ENCODE measurements at regions not wholly inside any gene's neighbourhood (a gene's known extent, or its start where the extent isn't known, plus 50 kb on each side); places are given as distances from the start of the nearest gene placed in this dataset.
"Not testable (repeated sequence)": the region's sequence is repeated elsewhere in the genome, so short reads cannot be mapped to it uniquely, and the experiment has no call there.

DNA sequence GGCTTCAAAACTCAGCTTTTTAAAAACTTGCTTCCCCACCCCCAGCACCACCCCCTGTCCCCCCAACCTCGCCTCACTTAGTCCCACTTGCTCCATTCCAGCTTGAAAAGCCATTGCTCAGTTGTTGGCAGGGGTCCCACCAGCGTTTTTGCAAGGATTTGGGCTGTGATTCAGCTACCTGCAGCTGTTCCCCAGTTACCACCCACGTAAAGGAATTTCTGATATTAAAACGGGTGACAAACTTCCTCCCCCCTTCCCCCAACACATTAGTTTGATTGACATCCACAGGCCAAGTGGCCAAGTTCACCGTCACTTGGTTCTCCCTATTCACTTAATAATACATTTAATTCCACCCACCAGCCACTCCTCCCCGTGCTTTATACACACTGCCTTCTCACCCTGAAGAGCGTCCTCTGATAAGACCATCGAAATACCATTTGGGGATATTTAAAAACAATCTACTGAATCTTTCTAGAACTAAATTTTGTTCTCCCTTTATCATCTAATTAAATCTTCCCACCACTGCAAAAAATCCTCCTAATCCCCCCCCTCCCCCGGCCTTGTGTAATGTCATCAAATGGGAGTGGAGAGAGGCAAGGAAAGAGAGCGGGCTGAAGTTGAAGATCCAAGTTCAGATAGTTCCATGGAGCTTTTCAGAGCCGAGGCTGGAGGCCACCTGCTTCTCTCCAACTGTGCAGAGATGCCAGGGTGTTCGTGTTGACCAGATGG lies 55.1 kb downstream of the SOX9 start:
- DNase-seq (ENCODE audit: low spot score) = no peak

GRCh38 chr17:72176516-72176851 lies 55.7 kb downstream of the SOX9 start:
- no peak for DNase-seq (ENCODE audit: low spot score)

DNA sequence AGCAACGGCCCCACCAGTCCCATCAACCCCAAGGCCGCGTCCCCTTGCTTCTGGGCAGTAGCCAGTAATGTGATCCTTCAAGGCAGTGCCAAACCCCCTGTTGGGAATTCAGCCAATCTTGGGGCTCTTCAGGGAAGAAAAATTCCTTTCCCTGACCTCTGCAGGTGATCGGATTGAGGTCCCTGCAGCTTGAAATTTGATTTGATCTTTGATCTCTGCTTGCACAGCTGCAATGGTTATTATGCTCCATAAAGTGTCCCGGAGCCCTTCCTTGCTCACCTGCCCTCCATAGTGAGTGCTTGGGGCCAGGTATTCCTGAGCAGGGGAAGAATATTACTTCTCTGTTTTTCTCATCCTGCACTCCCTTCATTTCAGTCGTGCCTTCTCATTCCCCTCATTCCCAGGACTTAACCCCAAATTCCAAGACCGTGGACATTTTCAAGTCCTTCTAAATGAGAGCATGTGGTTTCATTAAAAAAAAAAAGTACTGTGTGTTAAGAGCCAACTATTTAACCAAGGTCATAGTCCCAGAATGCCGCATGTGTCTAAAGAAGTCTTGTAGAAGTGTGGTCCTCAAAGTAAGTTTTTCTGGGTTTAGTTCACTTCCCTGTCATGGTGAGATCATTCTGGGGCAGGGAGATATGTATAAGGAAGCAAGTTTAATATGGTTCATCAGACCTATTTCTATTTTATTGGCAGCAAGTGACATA lies 56.3 kb downstream of the SOX9 start:
- DNase-seq (ENCODE audit: low spot score) = no peak

DNA sequence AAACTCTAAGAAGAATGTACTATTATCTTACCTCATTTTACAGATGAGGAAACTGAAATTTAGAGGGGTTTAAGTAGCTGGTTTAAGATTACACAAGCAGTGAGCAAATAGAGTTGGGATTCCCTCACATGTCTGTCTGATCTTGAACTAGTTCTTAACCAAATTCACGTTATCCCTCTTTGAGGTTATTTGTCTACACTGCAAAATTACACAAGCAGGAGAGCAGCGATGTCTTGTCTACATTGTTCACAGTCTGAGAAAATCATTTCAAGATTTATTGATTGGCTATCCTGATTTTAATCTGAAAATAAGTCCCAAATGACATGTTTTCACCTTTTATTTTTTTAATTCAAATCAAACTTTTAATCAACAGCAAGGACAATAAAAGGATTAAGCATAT lies 56.9 kb downstream of the SOX9 start:
- no peak for DNase-seq (ENCODE audit: low spot score)

GRCh38 chr17:72182371-72182873 lies 61.6 kb downstream of the SOX9 start:
- DNase-seq (ENCODE audit: low spot score) = no peak

- no peak for DNase-seq (ENCODE audit: low spot score)
Measured at GRCh38 chr17:72183194-72183685, 62.4 kb downstream of the SOX9 start.

- DNase-seq (ENCODE audit: low spot score) = no peak
Measured at GRCh38 chr17:72184805-72185204, 64.0 kb downstream of the SOX9 start.

DNA sequence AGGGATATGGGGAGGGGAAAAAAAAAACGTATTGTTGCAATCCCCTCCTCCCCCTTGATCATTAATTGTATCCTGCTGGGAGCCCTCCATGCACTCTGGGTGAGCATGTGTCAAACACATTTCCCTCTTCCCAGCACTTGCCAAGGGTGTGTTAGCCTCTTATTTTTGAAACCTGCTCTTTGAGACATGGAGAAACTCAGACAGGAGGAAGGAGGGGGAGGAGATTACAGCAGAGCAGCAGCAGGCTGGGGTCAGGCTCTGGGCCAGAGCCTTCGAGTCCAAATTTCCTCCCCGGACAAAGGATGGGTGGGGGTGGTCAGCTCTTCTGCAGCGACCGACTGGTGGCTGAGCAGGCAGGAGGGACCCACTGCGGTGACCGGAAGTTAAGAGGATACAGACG lies 64.7 kb downstream of the SOX9 start:
- DNase-seq (ENCODE audit: low spot score) = no peak

DNA sequence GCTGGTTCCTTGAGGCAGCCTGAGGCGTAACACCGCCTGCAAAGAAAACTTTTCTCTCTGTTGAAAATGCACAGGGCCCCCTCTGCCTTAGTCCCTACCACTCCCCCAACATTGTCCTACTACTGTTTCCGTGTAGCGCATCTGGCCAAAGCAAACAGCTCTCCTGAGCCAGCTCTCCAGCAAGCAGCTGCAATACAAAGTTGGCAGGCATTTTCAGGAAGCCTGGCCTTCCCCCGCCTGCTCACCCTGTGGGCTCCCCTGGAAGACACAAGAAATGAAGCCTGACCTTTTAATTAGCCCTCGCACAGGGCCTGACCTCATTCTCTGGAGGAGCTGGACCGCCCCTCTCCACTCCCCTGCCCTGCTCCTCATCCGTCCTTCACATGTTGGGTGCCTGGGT lies 66.7 kb downstream of the SOX9 start:
- no peak for DNase-seq (ENCODE audit: low spot score)

- DNase-seq (ENCODE audit: low spot score) = no peak
Measured at GRCh38 chr17:72188801-72189200, 68.0 kb downstream of the SOX9 start.

- no peak for DNase-seq (ENCODE audit: low spot score)
Measured at GRCh38 chr17:72189768-72190593, 69.2 kb downstream of the SOX9 start.

- no peak for DNase-seq (ENCODE audit: low spot score)
Measured at GRCh38 chr17:72191356-72191755, 70.5 kb downstream of the SOX9 start.

DNA sequence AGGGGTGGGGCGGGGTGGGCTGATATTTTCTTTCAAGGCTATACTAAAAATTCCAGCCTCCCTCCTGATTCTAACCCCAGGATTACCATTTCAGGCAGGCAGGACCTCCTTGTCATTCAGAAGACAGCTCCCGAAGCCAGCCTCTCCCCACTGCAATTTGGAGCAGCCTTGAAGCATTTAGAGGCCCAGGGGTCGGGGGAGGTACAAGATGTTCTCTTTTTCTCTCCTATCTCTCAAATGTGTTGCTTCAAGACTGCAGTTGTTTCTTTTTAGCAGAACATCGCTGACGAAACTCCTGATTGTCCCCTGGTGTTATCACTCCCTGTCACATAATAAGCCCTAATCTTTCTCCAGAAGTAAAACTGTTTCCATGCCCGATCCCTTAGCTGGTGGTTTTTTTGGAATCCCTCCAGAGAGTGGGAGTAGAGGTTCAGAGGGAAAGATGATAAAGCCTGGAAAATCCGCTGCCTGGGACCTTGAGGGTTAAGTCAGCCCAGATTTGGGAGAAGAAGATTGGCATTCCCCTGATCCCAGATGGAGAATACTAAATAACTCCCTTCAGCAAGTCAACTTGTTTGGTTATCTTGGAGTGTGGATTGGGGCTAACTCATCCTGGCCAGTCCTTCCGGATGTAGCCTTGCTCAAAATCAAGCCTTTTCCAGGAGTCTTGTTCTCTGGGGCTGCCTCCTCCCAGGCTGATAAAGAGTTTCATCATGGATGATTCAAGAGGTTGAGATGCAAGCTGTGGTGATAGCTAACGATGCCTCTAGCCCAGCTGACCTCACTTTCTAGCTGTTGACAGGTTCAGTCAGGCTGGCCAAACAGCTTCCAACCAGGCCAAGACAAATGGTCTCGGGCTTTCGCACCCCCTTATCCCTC lies 71.3 kb downstream of the SOX9 start:
- DNase-seq (ENCODE audit: low spot score) = no peak

DNA sequence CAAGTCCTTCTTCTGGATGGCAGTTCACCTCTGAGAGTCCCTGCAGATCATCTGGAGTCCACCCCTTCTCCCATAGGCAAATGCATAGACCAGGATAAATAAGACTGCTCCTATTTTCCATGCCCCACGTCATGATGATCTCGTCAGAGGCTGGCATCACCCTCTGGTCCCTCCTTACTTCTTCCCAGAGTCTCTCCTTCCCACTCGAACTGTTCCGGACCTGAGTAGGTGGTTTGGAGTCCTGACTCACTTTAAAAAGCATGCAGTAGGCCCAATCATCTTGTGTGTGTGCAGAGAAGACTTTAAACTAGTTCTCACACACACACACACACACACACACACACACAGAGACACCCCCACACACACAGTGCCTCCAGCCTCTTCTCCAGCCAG lies 72.0 kb downstream of the SOX9 start:
- DNase-seq (ENCODE audit: low spot score) = no peak

DNA sequence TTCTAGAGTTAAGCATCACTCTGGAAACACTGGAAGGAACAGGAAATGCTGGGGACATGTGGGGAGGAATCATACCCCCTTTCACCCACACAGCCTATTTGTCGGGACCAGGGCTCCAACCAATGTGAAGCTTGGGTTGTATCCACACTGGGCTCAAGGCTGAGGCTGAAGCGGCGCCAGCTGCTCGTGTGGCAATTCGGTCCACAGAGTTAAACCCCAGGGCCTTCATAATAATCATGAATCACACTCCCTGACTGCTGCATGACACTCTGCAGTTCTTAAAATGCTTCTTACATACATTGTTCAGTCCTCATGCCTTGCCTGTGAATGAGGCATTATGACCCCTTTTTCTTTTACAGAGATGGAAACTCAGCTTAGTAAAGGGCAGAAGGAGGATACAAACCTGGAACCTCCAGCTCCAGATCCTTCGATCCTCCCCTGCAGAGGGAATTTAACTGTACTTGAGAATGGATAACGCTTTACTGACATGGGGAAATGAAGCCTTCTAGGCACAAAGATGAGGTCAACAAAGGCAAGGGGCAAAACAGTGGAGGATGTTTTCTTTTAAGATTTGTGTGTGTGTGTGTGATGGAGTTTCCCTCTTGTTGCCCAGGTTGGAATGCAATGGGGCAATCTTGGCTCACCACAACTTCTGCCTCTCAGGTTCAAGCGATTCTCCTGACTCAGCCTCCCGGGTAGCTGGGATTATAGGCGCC lies 72.7 kb downstream of the SOX9 start:
- DNase-seq (ENCODE audit: low spot score) = no peak

GRCh38 chr17:72194107-72194440 lies 73.3 kb downstream of the SOX9 start:
- DNase-seq (ENCODE audit: low spot score) = not testable (repeated sequence)

DNA sequence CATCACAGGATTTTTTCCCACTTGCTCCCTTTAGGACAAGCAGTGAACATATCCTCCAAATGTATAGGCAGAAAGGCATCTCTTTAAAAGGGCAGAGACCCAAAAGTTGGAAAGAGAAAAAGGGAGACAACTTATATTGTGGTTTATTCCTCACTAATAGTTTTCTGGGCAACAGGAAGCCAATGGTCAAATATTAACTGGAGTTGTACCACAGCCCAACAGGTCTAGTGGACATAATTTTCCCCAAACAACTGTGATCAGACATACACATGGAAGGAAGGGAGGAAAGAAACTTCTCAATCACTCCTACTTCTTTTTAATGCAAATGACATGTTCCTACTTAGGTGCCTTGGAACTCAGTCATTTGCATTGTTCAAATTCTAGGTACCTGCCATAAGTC lies 78.4 kb downstream of the SOX9 start:
- DNase-seq (ENCODE audit: low spot score) = no peak

- no peak for DNase-seq (ENCODE audit: low spot score)
Measured at GRCh38 chr17:72204742-72205141, 83.9 kb downstream of the SOX9 start.

- no peak for DNase-seq (ENCODE audit: low spot score)
Measured at GRCh38 chr17:72205357-72205756, 84.5 kb downstream of the SOX9 start.

GRCh38 chr17:72205822-72206221 lies 85.0 kb downstream of the SOX9 start:
- no peak for DNase-seq (ENCODE audit: low spot score)

DNA sequence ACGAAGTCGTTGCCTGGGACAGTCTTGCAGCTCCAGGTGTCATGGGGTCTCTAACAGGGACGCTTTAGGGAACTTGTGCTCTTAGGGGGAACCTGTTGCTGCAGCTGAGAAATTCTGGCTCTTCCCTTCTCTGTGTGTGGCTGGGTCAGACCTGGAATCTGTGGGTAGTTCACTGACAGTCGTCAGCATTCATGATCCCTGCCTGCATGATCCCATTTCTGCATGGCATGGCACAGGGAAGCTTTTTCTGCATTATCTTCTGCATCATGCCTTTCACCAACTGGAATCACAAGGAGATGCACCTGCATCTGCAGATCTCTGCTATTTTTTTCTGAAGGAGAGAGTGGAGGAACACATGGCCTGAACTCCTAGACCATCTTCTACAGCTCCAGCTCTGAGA lies 85.6 kb downstream of the SOX9 start:
- DNase-seq (ENCODE audit: low spot score) = no peak
